ENCODE measurements at regions not wholly inside any gene's neighbourhood (a gene's known extent, or its start where the extent isn't known, plus 50 kb on each side); places are given as distances from the start of the nearest gene placed in this dataset.

DNA sequence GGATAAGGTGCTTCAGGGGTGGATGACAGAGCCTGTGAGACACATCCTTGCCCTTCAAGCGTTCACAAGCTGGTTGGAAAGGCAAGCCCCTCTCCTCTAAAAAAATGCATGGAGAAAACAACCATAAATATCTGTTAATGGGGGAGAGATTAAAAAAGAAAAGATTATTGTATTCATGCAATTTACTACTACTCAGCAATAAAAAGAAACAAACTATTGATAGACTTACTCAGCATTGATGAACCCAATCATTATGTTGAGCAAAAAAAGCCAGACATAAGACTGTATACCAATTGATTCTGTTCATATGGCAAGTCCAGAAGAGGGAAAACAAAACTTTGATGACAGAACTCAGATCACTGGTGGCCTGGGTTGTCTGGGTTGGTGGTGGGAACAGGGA is 138.7 kb upstream of the IRF2BP2 start:
- Mint-ChIP-seq H3K4me3 (ENCODE audit: unreplicated experiment) (no peak overlapping the region), H3K27me3 (ENCODE audit: unreplicated experiment) (no peaks in the 10 kb centered on the region), H3K4me1 (ENCODE audit: unreplicated experiment) (peaks cover 23% of the 10 kb centered on the region), H3K9me3 (ENCODE audit: unreplicated experiment) (no peaks in the 10 kb centered on the region), H3K27ac (ENCODE audit: unreplicated experiment) (no peak overlapping the region), H3K36me3 (ENCODE audit: unreplicated experiment) (no peaks in the 10 kb centered on the region)
- DNase-seq (ENCODE audit: extremely low spot score, unreplicated experiment), result no peak
- TF ChIP-seq, protein P1, sequence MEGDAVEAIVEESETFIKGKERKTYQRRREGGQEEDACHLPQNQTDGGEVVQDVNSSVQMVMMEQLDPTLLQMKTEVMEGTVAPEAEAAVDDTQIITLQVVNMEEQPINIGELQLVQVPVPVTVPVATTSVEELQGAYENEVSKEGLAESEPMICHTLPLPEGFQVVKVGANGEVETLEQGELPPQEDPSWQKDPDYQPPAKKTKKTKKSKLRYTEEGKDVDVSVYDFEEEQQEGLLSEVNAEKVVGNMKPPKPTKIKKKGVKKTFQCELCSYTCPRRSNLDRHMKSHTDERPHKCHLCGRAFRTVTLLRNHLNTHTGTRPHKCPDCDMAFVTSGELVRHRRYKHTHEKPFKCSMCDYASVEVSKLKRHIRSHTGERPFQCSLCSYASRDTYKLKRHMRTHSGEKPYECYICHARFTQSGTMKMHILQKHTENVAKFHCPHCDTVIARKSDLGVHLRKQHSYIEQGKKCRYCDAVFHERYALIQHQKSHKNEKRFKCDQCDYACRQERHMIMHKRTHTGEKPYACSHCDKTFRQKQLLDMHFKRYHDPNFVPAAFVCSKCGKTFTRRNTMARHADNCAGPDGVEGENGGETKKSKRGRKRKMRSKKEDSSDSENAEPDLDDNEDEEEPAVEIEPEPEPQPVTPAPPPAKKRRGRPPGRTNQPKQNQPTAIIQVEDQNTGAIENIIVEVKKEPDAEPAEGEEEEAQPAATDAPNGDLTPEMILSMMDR (IDR thresholded peaks at IDR 0.05), result no peak

DNA sequence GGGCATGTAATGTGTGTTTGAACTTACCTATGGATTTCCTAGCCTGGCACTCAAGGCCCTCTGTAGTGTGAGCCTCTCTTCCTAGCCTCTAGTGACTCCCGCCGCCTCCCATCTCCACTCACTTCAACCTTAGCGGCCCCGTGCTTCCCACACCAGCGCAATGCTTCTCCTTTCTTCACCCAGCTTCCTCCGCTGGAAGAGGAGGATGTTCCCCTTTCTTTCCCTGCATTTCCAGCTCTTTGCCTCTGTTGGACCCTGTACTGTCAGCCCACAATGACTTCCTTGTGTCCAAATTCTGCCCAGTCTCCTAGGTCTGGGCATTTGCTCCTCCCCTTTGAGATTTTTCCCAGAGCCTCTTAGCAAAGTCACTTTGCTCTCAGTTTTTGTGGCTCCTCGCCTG is 138.1 kb upstream of the IRF2BP2 start:
- DNase-seq (ENCODE audit: extremely low spot score, unreplicated experiment), result no peak
- no peaks in the 10 kb centered on the region for H3K36me3 Mint-ChIP-seq (ENCODE audit: unreplicated experiment)
- H3K27me3 Mint-ChIP-seq (ENCODE audit: unreplicated experiment), result no peaks in the 10 kb centered on the region
- H3K4me1 Mint-ChIP-seq (ENCODE audit: unreplicated experiment), result peaks cover 29% of the 10 kb centered on the region
- H3K9me3 Mint-ChIP-seq (ENCODE audit: unreplicated experiment), result no peaks in the 10 kb centered on the region
- TF ChIP-seq, protein P1 (IDR thresholded peaks at IDR 0.05), result no peak
- H3K27ac Mint-ChIP-seq (ENCODE audit: unreplicated experiment), result no peak overlapping the region
- H3K4me3 Mint-ChIP-seq (ENCODE audit: unreplicated experiment), result no peak overlapping the region

DNA sequence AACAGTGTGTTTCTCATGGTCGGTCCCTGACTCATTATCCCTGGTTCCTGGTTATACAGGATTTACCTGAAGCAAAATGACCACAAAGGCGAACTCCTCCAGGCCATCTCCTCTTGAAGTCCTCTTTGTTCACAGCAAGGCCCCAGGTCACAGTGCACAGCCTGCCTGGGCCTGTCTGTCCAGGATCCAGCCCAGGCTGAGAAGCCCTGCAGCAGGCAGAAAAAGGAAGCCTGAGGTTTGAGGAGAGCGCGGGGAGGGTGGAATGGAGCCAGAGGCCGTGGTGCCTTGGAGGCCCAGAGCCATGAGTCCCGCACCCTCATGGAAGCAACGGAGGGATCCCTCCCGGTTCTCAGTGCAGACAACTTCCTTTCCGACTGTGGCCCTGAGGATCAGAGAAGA is 136.8 kb upstream of the IRF2BP2 start:
- DNase-seq (ENCODE audit: extremely low spot score, unreplicated experiment), result no peak
- H3K36me3 Mint-ChIP-seq (ENCODE audit: unreplicated experiment), result no peaks in the 10 kb centered on the region
- no peaks in the 10 kb centered on the region for H3K27me3 Mint-ChIP-seq (ENCODE audit: unreplicated experiment)
- H3K4me1 Mint-ChIP-seq (ENCODE audit: unreplicated experiment), result peaks cover 33% of the 10 kb centered on the region
- TF ChIP-seq, protein P1 (IDR thresholded peaks at IDR 0.05), result no peak
- H3K9me3 Mint-ChIP-seq (ENCODE audit: unreplicated experiment), result no peaks in the 10 kb centered on the region
- no peak overlapping the region for H3K27ac Mint-ChIP-seq (ENCODE audit: unreplicated experiment)
- H3K4me3 Mint-ChIP-seq (ENCODE audit: unreplicated experiment), result no peak overlapping the region

DNA sequence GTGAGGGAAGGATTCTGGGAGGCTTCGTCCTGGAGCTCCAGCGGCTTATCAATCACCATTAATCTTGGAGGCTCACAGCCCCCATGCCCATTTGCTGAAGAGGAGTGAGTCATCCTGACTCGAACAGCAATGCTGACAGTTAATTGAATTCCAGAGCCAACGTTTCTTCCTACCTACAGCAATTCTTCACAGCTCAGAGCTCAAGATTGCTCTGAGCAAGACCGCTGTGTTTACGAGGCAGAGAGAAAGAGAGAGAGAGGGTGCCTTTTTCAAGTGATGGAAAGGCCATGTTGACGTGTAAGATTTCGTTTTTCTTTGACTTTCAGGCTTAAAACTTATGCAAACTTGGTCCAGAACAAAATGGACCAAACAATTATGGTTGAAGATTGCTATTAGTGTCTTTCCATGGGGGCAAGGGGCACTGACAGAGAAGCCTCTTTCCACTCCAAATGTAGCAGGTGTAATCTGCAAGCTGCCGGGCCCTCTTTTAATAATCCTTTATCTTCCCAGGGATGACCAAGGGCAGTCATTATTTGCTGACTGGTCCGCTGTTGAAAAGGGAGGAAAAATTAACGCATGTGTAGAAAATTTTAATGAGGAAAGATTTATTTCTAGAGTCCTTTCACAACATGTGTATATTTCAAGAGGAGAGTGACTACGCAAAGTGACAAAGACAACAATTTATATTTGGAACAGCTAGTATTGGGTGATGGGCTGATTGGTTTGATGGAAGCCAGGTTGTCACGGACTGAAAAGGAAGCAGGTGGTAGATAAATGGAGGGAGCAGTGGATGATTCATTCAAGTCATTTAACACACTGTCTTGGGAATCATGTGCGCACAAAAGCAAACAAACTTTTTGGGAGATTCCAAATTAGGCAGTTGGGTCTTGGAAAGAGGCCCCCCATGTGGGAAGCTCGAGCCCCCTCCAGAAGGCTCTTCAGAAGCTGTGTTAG is 136.1 kb upstream of the IRF2BP2 start:
- Mint-ChIP-seq H3K27ac (ENCODE audit: unreplicated experiment) (no peak overlapping the region), H3K36me3 (ENCODE audit: unreplicated experiment) (no peaks in the 10 kb centered on the region), H3K4me1 (ENCODE audit: unreplicated experiment) (peaks cover 33% of the 10 kb centered on the region), H3K27me3 (ENCODE audit: unreplicated experiment) (no peaks in the 10 kb centered on the region), H3K9me3 (ENCODE audit: unreplicated experiment) (no peaks in the 10 kb centered on the region), H3K4me3 (ENCODE audit: unreplicated experiment) (no peak overlapping the region)
- TF ChIP-seq, protein P1 (IDR thresholded peaks at IDR 0.05), result no peak
- DNase-seq (ENCODE audit: extremely low spot score, unreplicated experiment), result no peak

DNA sequence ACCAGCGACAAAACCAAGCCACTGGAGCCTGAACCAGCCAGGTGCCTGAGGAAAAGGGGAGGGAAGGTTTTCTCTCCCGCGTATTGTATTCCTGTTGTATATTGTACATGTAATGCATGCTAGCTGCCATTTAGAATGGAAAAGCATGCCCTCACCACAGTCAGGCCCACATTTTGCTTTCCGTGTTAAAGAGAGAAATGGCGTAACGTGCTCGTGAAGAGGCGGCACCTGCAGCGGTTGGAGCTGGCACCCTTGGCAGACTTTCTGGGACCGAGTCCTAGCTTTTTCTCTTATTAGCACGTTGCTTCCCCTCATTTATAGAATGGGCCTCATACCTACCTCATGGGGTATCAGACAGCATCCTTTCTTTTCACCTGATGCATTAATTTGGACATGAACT is 135.3 kb upstream of the IRF2BP2 start:
- Mint-ChIP-seq H3K4me1 (ENCODE audit: unreplicated experiment) (peaks cover 34% of the 10 kb centered on the region), H3K27me3 (ENCODE audit: unreplicated experiment) (no peaks in the 10 kb centered on the region), H3K9me3 (ENCODE audit: unreplicated experiment) (no peaks in the 10 kb centered on the region), H3K4me3 (ENCODE audit: unreplicated experiment) (no peak overlapping the region), H3K27ac (ENCODE audit: unreplicated experiment) (no peak overlapping the region), H3K36me3 (ENCODE audit: unreplicated experiment) (no peaks in the 10 kb centered on the region)
- TF ChIP-seq, protein P1 (IDR thresholded peaks at IDR 0.05), result no peak
- no peak for DNase-seq (ENCODE audit: extremely low spot score, unreplicated experiment)

Data from osteocyte (in vitro differentiated cells).